HCT116 (cell line): ENCODE measurements at regions not wholly inside any gene's neighbourhood (a gene's known extent, or its start where the extent isn't known, plus 50 kb on each side); places are given as distances from the start of the nearest gene placed in this dataset.
A peak's percentile ranks its signal among the peaks of the same experiment; 100 is the strongest.

ENCODE experiments used
- ATAC-seq: fragments of 200-7000 bp; cut with Tn5 transposase; 2 replicates; pipeline ENCODE4 v1.9.1; 2020; ENCODE audit warnings: mild to moderate bottlenecking, moderate library complexity
- BruUV-seq: library from RNA; stranded (reverse); fragments of 400-500 nt; replicated peaks from 2 replicates; lab custom pipeline; 2021; lab: Mats Ljungman, UMichigan
- CTCF ChIA-PET: fragments of 300-600 bp; sonication (Branson Sonifier 250); formaldehyde crosslinking; loops from one replicate; lab custom pipeline; 2021; ENCODE audit warnings: antibody characterized with exemption; lab: Charles Lee
- POLR2A ChIA-PET: fragments of 300-600, 350-600 bp; sonication (Branson Sonifier 250); formaldehyde crosslinking; loops from one replicate; lab custom pipeline; 2021; ENCODE audit warnings: antibody characterized with exemption; lab: Charles Lee
- RAD21 ChIA-PET, 2 experiments: fragments of 300-600 bp; sonication (Branson Sonifier 250); formaldehyde crosslinking; loops; one replicate each; lab custom pipeline; 2023; ENCODE audit warnings: low total read pairs in 2 of 2; ENCODE audit not compliant: uncharacterized antibody in 2 of 2, unreplicated experiment in 2 of 2, low non-redundant PET in 1 of 2; lab: Charles Lee
- DNase-seq: peaks from one replicate; pipeline ENCODE4 v3.0.0-alpha.2; 2010; ENCODE audit warnings: low read depth, low spot score
- H2AFZ ChIP-seq: fragments of 200-600 bp; shearing (Covaris generic), sonication (generic); 2 replicates; pipeline ENCODE4 v1.6.1; 2017; ENCODE audit warnings: low read depth, mixed run types, mixed read lengths, antibody characterized with exemption, low read length; ENCODE audit not compliant: poor library complexity, severe bottlenecking
- H3K27ac ChIP-seq: 2 replicates; pipeline ENCODE4 v1.5.1; 2012; ENCODE audit warnings: low read depth, low read length
- H3K27me3 ChIP-seq: fragments of 200-600 bp; sonication (generic); 2 replicates; pipeline ENCODE4 v1.6.1; 2016; ENCODE audit warnings: mixed run types, low read length, mixed read lengths; ENCODE audit not compliant: insufficient read depth
- H3K36me3 ChIP-seq, 2 experiments: fragments of 200-500 bp in 1 of 2; fragments of 200-600 bp in 1 of 2; sonication (Bioruptor generic) in 1 of 2; sonication (generic) in 1 of 2; 2 replicates each; pipeline versions ENCODE4 v1.5.1 to v1.6.1; 2014 to 2016; ENCODE audit warnings: low read length in 2 of 2, inconsistent platforms in 1 of 2, mixed read lengths in 1 of 2, mixed run types in 1 of 2; ENCODE audit not compliant: insufficient read depth in 2 of 2, control insufficient read depth in 1 of 2
- H3K4me1 ChIP-seq, 2 experiments: fragments of 200-600 bp in 1 of 2; sonication (generic) in 1 of 2; 2 replicates each; pipeline versions ENCODE4 v1.5.1 to v1.6.1; 2012 to 2017; ENCODE audit warnings: low read length in 2 of 2, inconsistent platforms in 1 of 2, mild to moderate bottlenecking in 1 of 2, mixed read lengths in 1 of 2, mixed run types in 1 of 2, moderate library complexity in 1 of 2; ENCODE audit not compliant: insufficient read depth in 2 of 2, control insufficient read depth in 1 of 2
- H3K4me2 ChIP-seq: fragments of 200-600 bp; sonication (generic); 2 replicates; pipeline ENCODE4 v1.6.1; 2017; ENCODE audit warnings: mixed run types, low read length, mixed read lengths
- H3K4me3 ChIP-seq, 2 experiments: fragments of 200-600 bp in 1 of 2; sonication (generic) in 1 of 2; replicated peaks in 1 of 2; 2 replicates each; pipeline ENCODE4 v1.5.1; 2011 to 2016; ENCODE audit warnings: low read length in 2 of 2, control low read depth in 1 of 2, low read depth in 1 of 2, mild to moderate bottlenecking in 1 of 2, mixed read lengths in 1 of 2, mixed run types in 1 of 2
- H3K79me2 ChIP-seq: fragments of 200-600 bp; sonication (generic); 2 replicates; pipeline ENCODE4 v1.6.1; 2017; ENCODE audit warnings: mild to moderate bottlenecking, mixed run types, low read length, moderate library complexity, mixed read lengths; ENCODE audit not compliant: insufficient read depth
- H3K9ac ChIP-seq: fragments of 200-600 bp; sonication (generic); 2 replicates; pipeline ENCODE4 v1.6.1; 2016; ENCODE audit warnings: low read length, mixed read lengths
- H3K9me2 ChIP-seq: fragments of 200-600 bp; sonication (generic), shearing (Covaris generic); 2 replicates; pipeline ENCODE4 v1.6.1; 2017; ENCODE audit warnings: mixed run types, mild to moderate bottlenecking, moderate library complexity; ENCODE audit not compliant: insufficient read depth
- H3K9me3 ChIP-seq, 2 experiments: fragments of 200-500 bp in 1 of 2; fragments of 200-600 bp in 1 of 2; sonication (Bioruptor generic) in 1 of 2; sonication (generic) in 1 of 2; 2 replicates each; pipeline ENCODE4 v1.6.1; 2014 to 2017; ENCODE audit warnings: low read length in 2 of 2, mixed read lengths in 2 of 2, inconsistent platforms in 1 of 2, low read depth in 1 of 2, mild to moderate bottlenecking in 1 of 2, mixed run types in 1 of 2, moderate library complexity in 1 of 2; ENCODE audit not compliant: control insufficient read depth in 1 of 2, insufficient read depth in 1 of 2
- H4K20me1 ChIP-seq: fragments of 200-600 bp; sonication (generic), shearing (Covaris generic); 2 replicates; pipeline ENCODE4 v1.6.1; 2017; ENCODE audit warnings: mixed run types, mild to moderate bottlenecking, moderate library complexity; ENCODE audit not compliant: insufficient read depth
- CBX3 ChIP-seq: IDR thresholded peaks from 2 replicates; pipeline ENCODE4 v1.6.1; 2012; ENCODE audit warnings: low read depth
- EGR1 ChIP-seq: IDR thresholded peaks from 2 replicates; pipeline ENCODE4 v1.6.1; 2012; ENCODE audit warnings: low read depth
- ELF1 ChIP-seq: IDR thresholded peaks from 2 replicates; pipeline ENCODE4 v1.6.1; 2012; ENCODE audit warnings: low read depth, borderline replicate concordance
- FOSL1 ChIP-seq: IDR thresholded peaks from 2 replicates; pipeline ENCODE4 v1.6.1; 2012; ENCODE audit warnings: low read depth
- JUND ChIP-seq: IDR thresholded peaks from 2 replicates; pipeline ENCODE4 v1.6.1; 2012
- POLR2AphosphoS5 ChIP-seq: IDR thresholded peaks from 2 replicates; pipeline ENCODE4 v1.6.1; 2011; ENCODE audit warnings: mild to moderate bottlenecking, low read depth, low read length, moderate library complexity
- RAD21 ChIP-seq: IDR thresholded peaks from 2 replicates; pipeline ENCODE4 v1.6.1; 2012; ENCODE audit warnings: low read depth, mild to moderate bottlenecking
- SIN3A ChIP-seq: IDR thresholded peaks from 2 replicates; pipeline ENCODE4 v1.6.1; 2012; ENCODE audit warnings: low read depth
- SP1 ChIP-seq: IDR thresholded peaks from 2 replicates; pipeline ENCODE4 v1.6.1; 2012; ENCODE audit warnings: low read depth
- SRF ChIP-seq: IDR thresholded peaks from 2 replicates; pipeline ENCODE4 v1.6.1; 2012; ENCODE audit warnings: low read depth
- TCF7L2 ChIP-seq: IDR thresholded peaks from 2 replicates; pipeline ENCODE4 v1.7.0; 2011; ENCODE audit warnings: borderline replicate concordance, inconsistent platforms; ENCODE audit not compliant: insufficient read depth, insufficient read length; ENCODE audit errors: extremely low read depth
- YY1 ChIP-seq: IDR thresholded peaks from 2 replicates; pipeline ENCODE4 v1.6.1; 2011; ENCODE audit warnings: low read length, low read depth, moderate library complexity, mild to moderate bottlenecking; ENCODE audit not compliant: insufficient replicate concordance; ENCODE audit errors: extremely low read depth
- ZFX ChIP-seq: fragments of 450-650 bp; IDR thresholded peaks from 2 replicates; pipeline ENCODE4 v1.6.1; 2017
- ZNF274 ChIP-seq: fragments of 200-500 bp; sonication (Bioruptor generic); IDR thresholded peaks from 2 replicates; pipeline ENCODE4 v1.6.1; 2014; ENCODE audit warnings: mild to moderate bottlenecking, low read depth, low read length, inconsistent platforms
- intact Hi-C: fragments of 100-400 bp; cut with micrococcal nuclease; formaldehyde crosslinking; loops from 2 replicates; pipeline ENCODE4 v1.10.0; 2022
- TF ChIP-seq, protein P1 (sequence below): IDR thresholded peaks from 2 replicates; pipeline ENCODE4 v1.6.1; 2012
- TF ChIP-seq, protein P2 (sequence below): IDR thresholded peaks from 2 replicates; pipeline ENCODE4 v1.6.1; 2012
- TF ChIP-seq, protein P3 (sequence below): IDR thresholded peaks from 2 replicates; pipeline ENCODE4 v1.6.1; 2012; ENCODE audit warnings: low read depth

- ChIA-PET RAD21 (no interaction called here), POLR2A (no interaction called here)
Observed at GRCh38 chr1:59143133-59143487, 153.8 kb upstream of the FGGY start.

GRCh38 chr1:59143811-59144210, 153.1 kb upstream of the FGGY start:
- TF ChIP-seq ZFX = no peak
- TF ChIP-seq EGR1 = no peak
- no peak for TF ChIP-seq RAD21
- TF ChIP-seq, protein P1, sequence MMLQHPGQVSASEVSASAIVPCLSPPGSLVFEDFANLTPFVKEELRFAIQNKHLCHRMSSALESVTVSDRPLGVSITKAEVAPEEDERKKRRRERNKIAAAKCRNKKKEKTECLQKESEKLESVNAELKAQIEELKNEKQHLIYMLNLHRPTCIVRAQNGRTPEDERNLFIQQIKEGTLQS = no peak
- no peak for TF ChIP-seq YY1
- TF ChIP-seq, protein P2, sequence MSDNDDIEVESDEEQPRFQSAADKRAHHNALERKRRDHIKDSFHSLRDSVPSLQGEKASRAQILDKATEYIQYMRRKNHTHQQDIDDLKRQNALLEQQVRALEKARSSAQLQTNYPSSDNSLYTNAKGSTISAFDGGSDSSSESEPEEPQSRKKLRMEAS = no peak
- no peak for TF ChIP-seq ZNF274
- TF ChIP-seq SRF = no peak
- TF ChIP-seq TCF7L2 = no peak
- TF ChIP-seq, protein P3, sequence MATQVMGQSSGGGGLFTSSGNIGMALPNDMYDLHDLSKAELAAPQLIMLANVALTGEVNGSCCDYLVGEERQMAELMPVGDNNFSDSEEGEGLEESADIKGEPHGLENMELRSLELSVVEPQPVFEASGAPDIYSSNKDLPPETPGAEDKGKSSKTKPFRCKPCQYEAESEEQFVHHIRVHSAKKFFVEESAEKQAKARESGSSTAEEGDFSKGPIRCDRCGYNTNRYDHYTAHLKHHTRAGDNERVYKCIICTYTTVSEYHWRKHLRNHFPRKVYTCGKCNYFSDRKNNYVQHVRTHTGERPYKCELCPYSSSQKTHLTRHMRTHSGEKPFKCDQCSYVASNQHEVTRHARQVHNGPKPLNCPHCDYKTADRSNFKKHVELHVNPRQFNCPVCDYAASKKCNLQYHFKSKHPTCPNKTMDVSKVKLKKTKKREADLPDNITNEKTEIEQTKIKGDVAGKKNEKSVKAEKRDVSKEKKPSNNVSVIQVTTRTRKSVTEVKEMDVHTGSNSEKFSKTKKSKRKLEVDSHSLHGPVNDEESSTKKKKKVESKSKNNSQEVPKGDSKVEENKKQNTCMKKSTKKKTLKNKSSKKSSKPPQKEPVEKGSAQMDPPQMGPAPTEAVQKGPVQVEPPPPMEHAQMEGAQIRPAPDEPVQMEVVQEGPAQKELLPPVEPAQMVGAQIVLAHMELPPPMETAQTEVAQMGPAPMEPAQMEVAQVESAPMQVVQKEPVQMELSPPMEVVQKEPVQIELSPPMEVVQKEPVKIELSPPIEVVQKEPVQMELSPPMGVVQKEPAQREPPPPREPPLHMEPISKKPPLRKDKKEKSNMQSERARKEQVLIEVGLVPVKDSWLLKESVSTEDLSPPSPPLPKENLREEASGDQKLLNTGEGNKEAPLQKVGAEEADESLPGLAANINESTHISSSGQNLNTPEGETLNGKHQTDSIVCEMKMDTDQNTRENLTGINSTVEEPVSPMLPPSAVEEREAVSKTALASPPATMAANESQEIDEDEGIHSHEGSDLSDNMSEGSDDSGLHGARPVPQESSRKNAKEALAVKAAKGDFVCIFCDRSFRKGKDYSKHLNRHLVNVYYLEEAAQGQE = no peak
- no peak for TF ChIP-seq POLR2AphosphoS5
- TF ChIP-seq ELF1 = no peak
- no peak for TF ChIP-seq SIN3A
- Histone ChIP-seq H2AFZ (peak overlapping the region; percentile 14), H3K9me2 (no peaks in the 10 kb centered on the region), H3K9ac (no peak overlapping the region), H3K36me3 (no peaks in the 10 kb centered on the region), H3K9me3 (no peaks in the 10 kb centered on the region), H3K4me3 (no peak overlapping the region), H3K79me2 (no peaks in the 10 kb centered on the region), H4K20me1 (no peaks in the 10 kb centered on the region), H3K27ac (no peak overlapping the region), H3K4me1 (peaks cover 16 to 70% of the 10 kb centered on the region in 2 experiments), H3K4me2 (peak overlapping the region; percentile 66), H3K27me3 (no peaks in the 10 kb centered on the region)
- BruUV-seq = no TSS peak
- no peak for DNase-seq
- ChIA-PET RAD21 (interaction anchor here in 1 of 2 experiments (0.6 kb wide), 1 partner anchor 145 kb away, joined by 4 read pairs; no protein-coding TSS in a partner anchor), CTCF (no interaction called here), POLR2A (no interaction called here)
- intact Hi-C loops = no loop called here
- ATAC-seq = no peak

More at GRCh38 chr1:59143133-59143487, 153.8 kb upstream of the FGGY start:
- ATAC-seq (peak; percentile 56), DNase-seq (peak; percentile 53)
- no peaks in the 10 kb centered on the region for H3K9me3 ChIP-seq
- peak overlapping the region in 1 of 2 experiments; percentile 21; a peak in 1 of 4 replicates for H3K4me3 ChIP-seq
- no TSS peak for BruUV-seq
- no peaks in the 10 kb centered on the region for H3K9me2 ChIP-seq
- peak overlapping the region; percentile 14 for H2AFZ ChIP-seq
- CTCF ChIA-PET = no interaction called here
- no peak overlapping the region for H3K27ac ChIP-seq
- TF ChIP-seq CBX3 = 0 out of 2 replicates have a peak, but pooled peaks have one; percentile 71
- peak; percentile 58 for TF ChIP-seq FOSL1
- peak; percentile 21; the same call in 1 of the 2 replicates for TF ChIP-seq RAD21
- TF ChIP-seq POLR2AphosphoS5 = no peak
- TF ChIP-seq SP1 = peak; percentile 53
- no peak for TF ChIP-seq SIN3A
- peak; percentile 47 for TF ChIP-seq JUND
- TF ChIP-seq ELF1 = no peak
- H3K79me2 ChIP-seq = no peaks in the 10 kb centered on the region
- no peak overlapping the region for H3K9ac ChIP-seq
- H4K20me1 ChIP-seq = no peaks in the 10 kb centered on the region
- peaks cover 16 to 75% of the 10 kb centered on the region in 2 experiments for H3K4me1 ChIP-seq
- intact Hi-C loops = no loop called here
- H3K4me2 ChIP-seq = peak overlapping the region; percentile 66
- H3K36me3 ChIP-seq = no peaks in the 10 kb centered on the region
- H3K27me3 ChIP-seq = no peaks in the 10 kb centered on the region
